ENCODE measurements at regions not wholly inside any gene's neighbourhood (a gene's known extent, or its start where the extent isn't known, plus 50 kb on each side); places are given as distances from the start of the nearest gene placed in this dataset.
"Not testable (repeated sequence)": the region's sequence is repeated elsewhere in the genome, so short reads cannot be mapped to it uniquely, and the experiment has no call there.

GRCh38 chr4:138398322-138398721, 156.2 kb upstream of the SLC7A11 start:
- no peak for DNase-seq (ENCODE audit: low read depth in 2 of 2)

GRCh38 chr4:138393886-138394610, 151.9 kb upstream of the SLC7A11 start:
- no peak for DNase-seq (ENCODE audit: low read depth in 2 of 2)

GRCh38 chr4:138392751-138393308, 150.7 kb upstream of the SLC7A11 start:
- DNase-seq (ENCODE audit: low read depth in 2 of 2) = no peak

GRCh38 chr4:138389976-138390685, 148.0 kb upstream of the SLC7A11 start:
- DNase-seq (ENCODE audit: low read depth in 2 of 2) = no peak

GRCh38 chr4:138374947-138375346, 132.8 kb upstream of the SLC7A11 start:
- no peak for DNase-seq (ENCODE audit: low read depth in 2 of 2)

GRCh38 chr4:138367942-138368341, 125.8 kb upstream of the SLC7A11 start:
- DNase-seq (ENCODE audit: low read depth in 2 of 2) = no peak

- not testable (repeated sequence) for DNase-seq (ENCODE audit: low read depth in 2 of 2)
These were observed 110.3 kb upstream of the SLC7A11 start for GRCh38 chr4:138352446-138352845.

- no peak for DNase-seq (ENCODE audit: low read depth in 2 of 2)
These were observed 105.9 kb upstream of the SLC7A11 start for GRCh38 chr4:138348055-138348454.

GRCh38 chr4:138347561-138347960, 105.4 kb upstream of the SLC7A11 start:
- no peak for DNase-seq (ENCODE audit: low read depth in 2 of 2)

- no peak for DNase-seq (ENCODE audit: low read depth in 2 of 2)
These were observed 102.7 kb upstream of the SLC7A11 start for GRCh38 chr4:138344851-138345250.

GRCh38 chr4:138344054-138344453, 101.9 kb upstream of the SLC7A11 start:
- DNase-seq (ENCODE audit: low read depth in 2 of 2) = no peak

- no peak for DNase-seq (ENCODE audit: low read depth in 2 of 2)
These were observed 99.7 kb upstream of the SLC7A11 start for GRCh38 chr4:138341739-138342415.

GRCh38 chr4:138338840-138339239, 96.7 kb upstream of the SLC7A11 start:
- DNase-seq (ENCODE audit: low read depth in 2 of 2) = no peak

GRCh38 chr4:138338222-138338621, 96.1 kb upstream of the SLC7A11 start:
- not testable (repeated sequence) for DNase-seq (ENCODE audit: low read depth in 2 of 2)

- DNase-seq (ENCODE audit: low read depth in 2 of 2) = no peak
These were observed 92.3 kb upstream of the SLC7A11 start for GRCh38 chr4:138334346-138335016.

GRCh38 chr4:138332415-138332814, 90.3 kb upstream of the SLC7A11 start:
- not testable (repeated sequence) for DNase-seq (ENCODE audit: low read depth in 2 of 2)

GRCh38 chr4:138330531-138330930, 88.4 kb upstream of the SLC7A11 start:
- no peak for DNase-seq (ENCODE audit: low read depth in 2 of 2)

GRCh38 chr4:138329506-138330070, 87.4 kb upstream of the SLC7A11 start:
- DNase-seq (ENCODE audit: low read depth in 2 of 2) = no peak

GRCh38 chr4:138327338-138327737, 85.2 kb upstream of the SLC7A11 start:
- no peak for DNase-seq (ENCODE audit: low read depth in 2 of 2)

GRCh38 chr4:138320831-138321230, 78.7 kb upstream of the SLC7A11 start:
- DNase-seq (ENCODE audit: low read depth in 2 of 2) = no peak

GRCh38 chr4:138320030-138320429, 77.9 kb upstream of the SLC7A11 start:
- DNase-seq (ENCODE audit: low read depth in 2 of 2) = no peak
